ENCODE measurements at regions not wholly inside any gene's neighbourhood (a gene's known extent, or its start where the extent isn't known, plus 50 kb on each side); places are given as distances from the start of the nearest gene placed in this dataset.

- H3K27me3 ChIP-seq, result no peaks in the 10 kb centered on the region
- no peak overlapping the region for H3K4me3 ChIP-seq
- H3K4me1 ChIP-seq, result no peaks in the 10 kb centered on the region
- DNase-seq, result no peak
- TF ChIP-seq, protein P1, sequence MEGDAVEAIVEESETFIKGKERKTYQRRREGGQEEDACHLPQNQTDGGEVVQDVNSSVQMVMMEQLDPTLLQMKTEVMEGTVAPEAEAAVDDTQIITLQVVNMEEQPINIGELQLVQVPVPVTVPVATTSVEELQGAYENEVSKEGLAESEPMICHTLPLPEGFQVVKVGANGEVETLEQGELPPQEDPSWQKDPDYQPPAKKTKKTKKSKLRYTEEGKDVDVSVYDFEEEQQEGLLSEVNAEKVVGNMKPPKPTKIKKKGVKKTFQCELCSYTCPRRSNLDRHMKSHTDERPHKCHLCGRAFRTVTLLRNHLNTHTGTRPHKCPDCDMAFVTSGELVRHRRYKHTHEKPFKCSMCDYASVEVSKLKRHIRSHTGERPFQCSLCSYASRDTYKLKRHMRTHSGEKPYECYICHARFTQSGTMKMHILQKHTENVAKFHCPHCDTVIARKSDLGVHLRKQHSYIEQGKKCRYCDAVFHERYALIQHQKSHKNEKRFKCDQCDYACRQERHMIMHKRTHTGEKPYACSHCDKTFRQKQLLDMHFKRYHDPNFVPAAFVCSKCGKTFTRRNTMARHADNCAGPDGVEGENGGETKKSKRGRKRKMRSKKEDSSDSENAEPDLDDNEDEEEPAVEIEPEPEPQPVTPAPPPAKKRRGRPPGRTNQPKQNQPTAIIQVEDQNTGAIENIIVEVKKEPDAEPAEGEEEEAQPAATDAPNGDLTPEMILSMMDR (IDR thresholded peaks at IDR 0.05), result no peak
- TF ChIP-seq POLR2A (IDR thresholded peaks at IDR 0.05), result no peak
- H3K36me3 ChIP-seq, result no peaks in the 10 kb centered on the region
- H3K9me3 ChIP-seq, result no peaks in the 10 kb centered on the region
- no peak overlapping the region for H3K27ac ChIP-seq
Observed at GRCh38 chr5:141790630-141791029, 87.6 kb downstream of the PCDH1 start.

GRCh38 chr5:141789330-141789729 is 88.9 kb downstream of the PCDH1 start:
- H3K4me3 ChIP-seq, result no peak overlapping the region
- TF ChIP-seq, protein P1 (IDR thresholded peaks at IDR 0.05), result no peak
- no peak for TF ChIP-seq POLR2A (IDR thresholded peaks at IDR 0.05)
- DNase-seq, result no peak
- H3K36me3 ChIP-seq, result no peaks in the 10 kb centered on the region
- no peak overlapping the region for H3K27ac ChIP-seq
- no peaks in the 10 kb centered on the region for H3K9me3 ChIP-seq
- H3K4me1 ChIP-seq, result no peaks in the 10 kb centered on the region
- H3K27me3 ChIP-seq, result no peaks in the 10 kb centered on the region

DNA sequence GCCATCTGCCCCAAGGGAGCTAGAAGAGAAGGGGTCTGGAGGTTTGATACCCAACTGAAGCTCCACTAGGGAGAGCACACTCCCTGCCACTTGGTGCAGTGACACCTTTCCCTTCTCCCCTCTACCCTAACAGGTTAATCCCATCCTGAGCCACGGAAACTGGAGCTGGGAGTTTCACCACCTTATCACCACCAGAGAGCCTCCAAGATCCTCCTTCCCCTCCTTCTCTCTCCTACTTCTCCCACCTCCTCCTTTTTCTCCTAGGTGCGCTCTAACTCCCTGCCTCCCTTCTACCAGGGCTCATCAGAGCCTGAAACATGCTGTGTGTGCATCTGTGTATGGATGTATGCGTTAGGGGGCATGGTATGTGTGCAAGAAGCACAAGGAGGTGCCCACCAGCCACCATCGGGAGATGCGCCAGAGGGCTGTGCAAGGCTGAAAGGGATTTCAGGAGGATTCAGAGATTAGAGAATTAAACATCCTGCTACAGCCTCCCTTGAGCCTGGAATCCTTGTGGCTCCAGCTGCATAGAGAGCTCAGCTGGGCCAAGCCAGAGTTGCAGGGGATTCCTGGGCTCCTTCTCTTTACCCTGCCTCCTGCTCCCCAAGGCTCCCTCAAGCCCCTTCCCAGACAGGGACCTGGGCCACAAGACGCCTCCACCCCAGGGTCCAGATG is 89.8 kb downstream of the PCDH1 start:
- H3K9me3 ChIP-seq, result no peaks in the 10 kb centered on the region
- TF ChIP-seq POLR2A (IDR thresholded peaks at IDR 0.05), result no peak
- TF ChIP-seq, protein P1 (IDR thresholded peaks at IDR 0.05), result no peak
- H3K27me3 ChIP-seq, result no peaks in the 10 kb centered on the region
- H3K4me3 ChIP-seq, result no peak overlapping the region
- DNase-seq, result no peak
- no peak overlapping the region for H3K27ac ChIP-seq
- H3K36me3 ChIP-seq, result no peaks in the 10 kb centered on the region
- no peaks in the 10 kb centered on the region for H3K4me1 ChIP-seq

DNA sequence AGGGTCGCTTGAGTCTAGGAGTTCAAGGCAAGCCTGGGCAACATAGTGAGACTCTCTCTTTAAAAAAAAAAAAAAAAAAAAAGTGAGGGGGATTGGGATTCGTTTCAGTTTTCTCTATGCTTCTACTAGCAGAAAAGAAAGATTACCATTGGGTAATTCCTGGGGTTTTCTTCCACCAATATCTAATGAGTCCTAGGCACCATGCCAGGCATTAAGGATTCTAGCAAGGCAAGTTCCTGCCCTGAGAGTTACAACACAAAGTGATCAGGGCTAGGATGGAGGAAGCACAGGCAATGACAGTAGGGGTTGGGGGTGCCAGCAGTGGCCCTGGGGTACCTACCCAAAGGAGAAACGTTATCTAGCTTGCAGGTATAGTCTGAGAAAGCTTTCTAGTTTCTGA is 90.8 kb downstream of the PCDH1 start:
- no peaks in the 10 kb centered on the region for H3K27me3 ChIP-seq
- no peaks in the 10 kb centered on the region for H3K36me3 ChIP-seq
- no peak for TF ChIP-seq POLR2A (IDR thresholded peaks at IDR 0.05)
- TF ChIP-seq, protein P1 (IDR thresholded peaks at IDR 0.05), result no peak
- no peaks in the 10 kb centered on the region for H3K9me3 ChIP-seq
- no peak overlapping the region for H3K27ac ChIP-seq
- no peak for DNase-seq
- H3K4me1 ChIP-seq, result no peaks in the 10 kb centered on the region
- H3K4me3 ChIP-seq, result no peak overlapping the region

- H3K9me3 ChIP-seq, result no peaks in the 10 kb centered on the region
- H3K4me1 ChIP-seq, result no peaks in the 10 kb centered on the region
- no peak overlapping the region for H3K27ac ChIP-seq
- H3K27me3 ChIP-seq, result no peaks in the 10 kb centered on the region
- no peak for DNase-seq
- no peak for TF ChIP-seq POLR2A (IDR thresholded peaks at IDR 0.05)
- TF ChIP-seq, protein P1 (IDR thresholded peaks at IDR 0.05), result no peak
- no peak overlapping the region for H3K4me3 ChIP-seq
- no peaks in the 10 kb centered on the region for H3K36me3 ChIP-seq
Observed at GRCh38 chr5:141786700-141787099, 91.5 kb downstream of the PCDH1 start.

GRCh38 chr5:141785711-141786110 is 92.5 kb downstream of the PCDH1 start:
- H3K4me1 ChIP-seq, result no peaks in the 10 kb centered on the region
- no peak overlapping the region for H3K4me3 ChIP-seq
- TF ChIP-seq, protein P1 (IDR thresholded peaks at IDR 0.05), result no peak
- no peak for TF ChIP-seq POLR2A (IDR thresholded peaks at IDR 0.05)
- H3K27ac ChIP-seq, result no peak overlapping the region
- H3K36me3 ChIP-seq, result no peaks in the 10 kb centered on the region
- no peaks in the 10 kb centered on the region for H3K9me3 ChIP-seq
- no peak for DNase-seq
- H3K27me3 ChIP-seq, result no peaks in the 10 kb centered on the region
